ENCODE measurements at regions not wholly inside any gene's neighbourhood (a gene's known extent, or its start where the extent isn't known, plus 50 kb on each side); places are given as distances from the start of the nearest gene placed in this dataset.

- Histone ChIP-seq H3K27ac (no peak overlapping the region), H3K27me3 (no peaks in the 10 kb centered on the region), H3K9me3 (peaks cover 0 to 62% (median 25%) of the 10 kb centered on the region in 12 donors), H3K4me1 (no peaks in the 10 kb centered on the region), H3K4me3 (no peak overlapping the region), H3K36me3 (no peaks in the 10 kb centered on the region)
- no peak for TF ChIP-seq POLR2A (IDR thresholded peaks at IDR 0.05)
- no peak for TF ChIP-seq CTCF (IDR thresholded peaks at IDR 0.05)
- DNase-seq: no peak
- 78 to 82% (median 81%) methylated on average over 8 of the region's 8 CpGs for WGBS, 4 donors
- intact Hi-C loops (cut with DNase I): no loop called here
- no peak for ATAC-seq
Measured at GRCh38 chr4:98193459-98194105, 50.3 kb upstream of the STPG2 start.

Data from heart left ventricle (tissue), 16 donors.